B cell (primary cell): ENCODE measurements at regions not wholly inside any gene's neighbourhood (a gene's known extent, or its start where the extent isn't known, plus 50 kb on each side); places are given as distances from the start of the nearest gene placed in this dataset.

Experiments used
- ATAC-seq: fragments of 200-7000 bp; cut with Tn5 transposase; one replicate; pipeline ENCODE4 v1.10.0; 2021; ENCODE audit warnings: low read depth, mild to moderate bottlenecking, moderate number of reproducible peaks, moderate library complexity
- CTCF ChIA-PET: fragments of 350-600 bp; sonication (Branson Sonifier 250); formaldehyde crosslinking; loops from one replicate; lab custom pipeline; 2021; ENCODE audit warnings: antibody characterized with exemption, inconsistent platforms; lab: Charles Lee
- POLR2A ChIA-PET: fragments of 350-600 bp; sonication (Branson Sonifier 250); formaldehyde crosslinking; loops from one replicate; lab custom pipeline; 2021; ENCODE audit warnings: antibody characterized with exemption; lab: Charles Lee
- DNase-seq: peaks from one replicate; pipeline ENCODE4 v3.0.0; 2013
- H2AFZ ChIP-seq: 2 replicates; pipeline ENCODE4 v1.6.1; 2012; ENCODE audit warnings: mild to moderate bottlenecking, low read depth, low read length; ENCODE audit not compliant: insufficient read depth, poor library complexity, severe bottlenecking
- H3K27ac ChIP-seq, 2 donors: 1 replicate in 1 of 2; 2 replicates in 1 of 2; pipeline ENCODE4 v1.5.1; 2012 to 2013; ENCODE audit warnings: low read length in 2 of 2, mild to moderate bottlenecking in 2 of 2, moderate library complexity in 1 of 2
- H3K27me3 ChIP-seq, 4 experiments: fragments of 200-600 bp in 1 of 4; sonication (generic) in 1 of 4; replicated peaks in 1 of 4; 1 replicate in 2 of 4; 2 replicates in 2 of 4; pipeline versions ENCODE4 v1.6.1 to v1.7.0; 2013 to 2016; ENCODE audit warnings: low read length in 3 of 4, mild to moderate bottlenecking in 2 of 4, mixed read lengths in 1 of 4, moderate library complexity in 1 of 4; ENCODE audit not compliant: insufficient read depth in 4 of 4, control insufficient read depth in 3 of 4; ENCODE audit errors: control extremely low read depth in 1 of 4
- H3K36me3 ChIP-seq, 2 experiments: replicated peaks in 1 of 2; 1 replicate in 1 of 2; 2 replicates in 1 of 2; pipeline versions ENCODE4 v1.6.1 to v1.7.1; 2013; ENCODE audit warnings: low read length in 1 of 2; ENCODE audit not compliant: insufficient read depth in 2 of 2, control insufficient read depth in 1 of 2; ENCODE audit errors: control extremely low read depth in 1 of 2, extremely low read depth in 1 of 2
- H3K4me1 ChIP-seq, 2 donors: fragments of 200-600 bp in 1 of 2; sonication (generic) in 1 of 2; 1 replicate in 1 of 2; 2 replicates in 1 of 2; pipeline versions ENCODE4 v1.5.1 to v1.6.1; 2013 to 2017; ENCODE audit warnings: low read length in 2 of 2; ENCODE audit not compliant: control insufficient read depth in 2 of 2, insufficient read depth in 2 of 2
- H3K4me2 ChIP-seq: replicated peaks from 2 replicates; pipeline ENCODE3; 2012; ENCODE audit warnings: mild to moderate bottlenecking, low read depth, low read length; ENCODE audit not compliant: poor library complexity, severe bottlenecking
- H3K4me3 ChIP-seq, 5 experiments: fragments of 200-600 bp in 1 of 5; sonication (generic) in 1 of 5; 1 replicate in 3 of 5; 2 replicates in 2 of 5; pipeline versions ENCODE4 v1.5.1 to v1.7.0; 2011 to 2016; ENCODE audit warnings: low read length in 4 of 5, mild to moderate bottlenecking in 4 of 5, low read depth in 2 of 5, control low read depth in 1 of 5, moderate library complexity in 1 of 5; ENCODE audit not compliant: insufficient read depth in 1 of 5; ENCODE audit errors: control extremely low read depth in 1 of 5, extremely low read depth in 1 of 5
- H3K79me2 ChIP-seq: fragments of 200-600 bp; sonication (generic); one replicate; pipeline ENCODE4 v1.6.0; 2016; ENCODE audit warnings: low read length; ENCODE audit not compliant: control insufficient read depth, insufficient read depth
- H3K9ac ChIP-seq: fragments of 200-600 bp; sonication (generic); 2 replicates; pipeline ENCODE4 v1.6.1; 2017; ENCODE audit warnings: mild to moderate bottlenecking, low read length, moderate library complexity
- H3K9me3 ChIP-seq, 3 donors: one replicate each; pipeline versions ENCODE4 v1.6.1 to v1.7.1; 2013; ENCODE audit warnings: low read length in 2 of 3; ENCODE audit not compliant: control insufficient read depth in 2 of 3, insufficient read depth in 1 of 3; ENCODE audit errors: control extremely low read depth in 1 of 3
- H4K20me1 ChIP-seq: 2 replicates; pipeline ENCODE4 v1.6.0; 2012; ENCODE audit warnings: mild to moderate bottlenecking, low read length; ENCODE audit not compliant: insufficient read depth, control insufficient read depth, poor library complexity, severe bottlenecking
- H3K27ac Mint-ChIP-seq: one replicate; pipeline ENCODE4 v1.8.0; 2021; ENCODE audit warnings: mixed read lengths
- H3K27me3 Mint-ChIP-seq: one replicate; pipeline ENCODE4 v1.8.0; 2021; ENCODE audit warnings: mixed read lengths
- H3K4me1 Mint-ChIP-seq: one replicate; pipeline ENCODE4 v1.8.0; 2021; ENCODE audit warnings: mixed read lengths
- H3K4me3 Mint-ChIP-seq: one replicate; pipeline ENCODE4 v1.8.0; 2021; ENCODE audit warnings: mixed read lengths
- H3K9me3 Mint-ChIP-seq: one replicate; pipeline ENCODE4 v1.8.0; 2022; ENCODE audit warnings: mixed read lengths; ENCODE audit not compliant: insufficient read depth
- EZH2 ChIP-seq: IDR thresholded peaks from 2 replicates; pipeline ENCODE4 v1.6.1; 2012; ENCODE audit warnings: borderline replicate concordance, low read depth, mild to moderate bottlenecking, moderate library complexity, low read length; ENCODE audit not compliant: insufficient read depth, poor library complexity, severe bottlenecking
- WGBS: methylation state at CpG from one replicate; pipeline ENCODE4 v1.1.5; 2013; ENCODE audit warnings: missing lambda C conversion rate; ENCODE audit not compliant: insufficient coverage; 5-methylcytosine and 5-hydroxymethylcytosine counted together
- intact Hi-C: fragments of 100-400 bp; cut with micrococcal nuclease; formaldehyde crosslinking; loops from one replicate; pipeline ENCODE4 v1.10.0; 2022
- TF ChIP-seq, protein P1 (sequence below): fragments of 200-600 bp; IDR thresholded peaks from one replicate; pipeline ENCODE4 v1.8.0; 2022; ENCODE audit warnings: antibody characterized with exemption, mild to moderate bottlenecking

DNA sequence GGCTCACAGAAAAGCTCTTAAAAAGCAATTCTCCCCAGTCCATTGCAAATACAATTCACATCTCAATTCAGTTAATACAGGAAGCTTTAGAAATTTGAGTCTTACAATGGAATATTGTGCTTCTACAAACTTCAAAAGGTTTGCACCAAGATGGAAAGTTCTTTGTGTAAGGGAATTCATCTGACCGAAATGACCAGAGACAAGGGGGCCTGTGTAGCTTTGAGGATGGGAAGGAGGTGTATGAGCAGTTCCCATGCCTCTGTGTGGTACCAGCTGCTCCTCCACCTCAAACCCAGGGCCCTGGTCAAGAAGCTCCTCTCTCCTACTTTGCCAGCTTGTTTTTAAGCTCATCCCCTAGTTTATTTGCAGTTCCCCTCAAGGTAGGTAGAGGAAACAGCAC is 312.8 kb upstream of the PKDCC start:
- Histone ChIP-seq H3K79me2 (no peaks in the 10 kb centered on the region), H3K36me3 (no peaks in the 10 kb centered on the region), H3K9me3 (peaks cover 0 to 5% (median 0%) of the 10 kb centered on the region in 3 donors), H3K9ac (no peak overlapping the region), H3K27me3 (no peaks in the 10 kb centered on the region), H4K20me1 (no peaks in the 10 kb centered on the region), H3K27ac (no peak overlapping the region), H2AFZ (no peak overlapping the region), H3K4me1 (no peaks in the 10 kb centered on the region), H3K4me3 (no peak overlapping the region), H3K4me2 (no peak overlapping the region)
- peaks cover 3% of the 10 kb centered on the region for H3K9me3 Mint-ChIP-seq
- H3K4me1 Mint-ChIP-seq = peaks cover 8% of the 10 kb centered on the region
- intact Hi-C loops = no loop called here
- H3K27ac Mint-ChIP-seq = no peak overlapping the region
- ChIA-PET POLR2A (no interaction called here), CTCF (no interaction called here)
- no peak for DNase-seq
- TF ChIP-seq, protein P1, sequence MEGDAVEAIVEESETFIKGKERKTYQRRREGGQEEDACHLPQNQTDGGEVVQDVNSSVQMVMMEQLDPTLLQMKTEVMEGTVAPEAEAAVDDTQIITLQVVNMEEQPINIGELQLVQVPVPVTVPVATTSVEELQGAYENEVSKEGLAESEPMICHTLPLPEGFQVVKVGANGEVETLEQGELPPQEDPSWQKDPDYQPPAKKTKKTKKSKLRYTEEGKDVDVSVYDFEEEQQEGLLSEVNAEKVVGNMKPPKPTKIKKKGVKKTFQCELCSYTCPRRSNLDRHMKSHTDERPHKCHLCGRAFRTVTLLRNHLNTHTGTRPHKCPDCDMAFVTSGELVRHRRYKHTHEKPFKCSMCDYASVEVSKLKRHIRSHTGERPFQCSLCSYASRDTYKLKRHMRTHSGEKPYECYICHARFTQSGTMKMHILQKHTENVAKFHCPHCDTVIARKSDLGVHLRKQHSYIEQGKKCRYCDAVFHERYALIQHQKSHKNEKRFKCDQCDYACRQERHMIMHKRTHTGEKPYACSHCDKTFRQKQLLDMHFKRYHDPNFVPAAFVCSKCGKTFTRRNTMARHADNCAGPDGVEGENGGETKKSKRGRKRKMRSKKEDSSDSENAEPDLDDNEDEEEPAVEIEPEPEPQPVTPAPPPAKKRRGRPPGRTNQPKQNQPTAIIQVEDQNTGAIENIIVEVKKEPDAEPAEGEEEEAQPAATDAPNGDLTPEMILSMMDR = no peak
- no peak for ATAC-seq
- H3K27me3 Mint-ChIP-seq = peaks cover 20% of the 10 kb centered on the region
- no CpG with 5 or more reads among the region's 1 CpG for WGBS
- H3K4me3 Mint-ChIP-seq = no peak overlapping the region

DNA sequence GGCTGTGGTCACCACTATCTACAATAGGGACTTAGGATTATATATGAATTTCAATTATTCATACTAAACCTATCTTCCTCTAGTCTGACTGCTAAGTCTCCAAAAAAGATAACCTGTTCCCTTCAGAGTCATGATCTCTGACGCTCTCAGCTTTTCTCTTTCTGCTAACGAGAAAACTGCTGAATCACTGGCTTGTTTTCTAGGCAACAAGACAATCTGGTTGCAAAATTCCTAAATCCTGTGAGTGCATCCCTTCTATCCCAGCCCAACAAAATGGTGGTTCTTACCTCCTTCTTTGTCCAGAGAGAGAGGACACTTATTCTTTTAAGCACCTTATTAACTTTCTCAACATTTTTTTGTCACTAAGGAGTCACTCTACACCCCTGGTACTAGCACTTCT is 312.3 kb upstream of the PKDCC start:
- Histone ChIP-seq H3K27me3 (no peaks in the 10 kb centered on the region), H3K27ac (no peak overlapping the region)

More for the DNA sequence above, 312.3 kb upstream of the PKDCC start:
- Histone ChIP-seq H3K79me2 (no peaks in the 10 kb centered on the region), H3K4me3 (no peak overlapping the region), H3K9ac (no peak overlapping the region), H3K4me1 (no peaks in the 10 kb centered on the region), H3K9me3 (peaks cover 0 to 5% (median 0%) of the 10 kb centered on the region in 3 donors), H3K4me2 (no peak overlapping the region), H4K20me1 (no peaks in the 10 kb centered on the region), H2AFZ (no peak overlapping the region), H3K36me3 (no peaks in the 10 kb centered on the region)
- Mint-ChIP-seq H3K4me1 (peaks cover 8% of the 10 kb centered on the region), H3K9me3 (peaks cover 3% of the 10 kb centered on the region), H3K27ac (no peak overlapping the region), H3K4me3 (no peak overlapping the region), H3K27me3 (peaks cover 17% of the 10 kb centered on the region)
- ChIA-PET CTCF (no interaction called here), POLR2A (no interaction called here)
- DNase-seq (no peak), ATAC-seq (no peak)
- intact Hi-C loops = no loop called here
- TF ChIP-seq, protein P1 = no peak
- no peak for TF ChIP-seq EZH2
- WGBS = 83% methylated on average over 2 of the region's 2 CpGs
